Fibroblast of skin of left biceps (primary cell): ENCODE measurements at regions not wholly inside any gene's neighbourhood (a gene's known extent, or its start where the extent isn't known, plus 50 kb on each side); places are given as distances from the start of the nearest gene placed in this dataset.

Experiments
- DNase-seq, 2 experiments: peaks; one replicate each; pipeline ENCODE4 v3.0.0-alpha.2; 2013; ENCODE audit warnings: low read depth in 2 of 2

- no peak for DNase-seq
Measured at GRCh38 chr7:10688544-10688943, 285.1 kb upstream of the PHF14 start.

- DNase-seq = no peak
Measured at GRCh38 chr7:10696064-10696463, 277.6 kb upstream of the PHF14 start.

- DNase-seq = no peak
Measured at GRCh38 chr7:10703059-10703458, 270.6 kb upstream of the PHF14 start.

GRCh38 chr7:10703981-10704380 lies 269.7 kb upstream of the PHF14 start:
- DNase-seq = no peak

GRCh38 chr7:10704653-10705052 lies 269.0 kb upstream of the PHF14 start:
- DNase-seq = no peak

- no peak for DNase-seq
Measured at GRCh38 chr7:10706875-10707493, 266.7 kb upstream of the PHF14 start.

GRCh38 chr7:10707519-10707918 lies 266.2 kb upstream of the PHF14 start:
- no peak for DNase-seq

- no peak for DNase-seq
Measured at GRCh38 chr7:10708447-10708846, 265.2 kb upstream of the PHF14 start.

GRCh38 chr7:10718768-10719167 lies 254.9 kb upstream of the PHF14 start:
- DNase-seq = no peak

GRCh38 chr7:10720042-10720441 lies 253.6 kb upstream of the PHF14 start:
- DNase-seq = no peak

- no peak for DNase-seq
Measured at GRCh38 chr7:10721289-10721688, 252.4 kb upstream of the PHF14 start.

- no peak for DNase-seq
Measured at GRCh38 chr7:10723832-10724231, 249.8 kb upstream of the PHF14 start.

- no peak for DNase-seq
Measured at GRCh38 chr7:10724449-10724848, 249.2 kb upstream of the PHF14 start.

- DNase-seq = no peak
Measured at GRCh38 chr7:10727636-10728035, 246.0 kb upstream of the PHF14 start.

GRCh38 chr7:10731253-10731773 lies 242.4 kb upstream of the PHF14 start:
- DNase-seq = no peak

GRCh38 chr7:10733747-10734146 lies 239.9 kb upstream of the PHF14 start:
- DNase-seq = no peak

- DNase-seq = no peak
Measured at GRCh38 chr7:10734595-10734994, 239.1 kb upstream of the PHF14 start.

GRCh38 chr7:10739401-10739800 lies 234.3 kb upstream of the PHF14 start:
- no peak for DNase-seq

- no peak for DNase-seq
Measured at GRCh38 chr7:10740805-10741204, 232.9 kb upstream of the PHF14 start.

- DNase-seq = no peak
Measured at GRCh38 chr7:10756981-10757380, 216.7 kb upstream of the PHF14 start.

- DNase-seq = no peak
Measured at GRCh38 chr7:10759120-10759519, 214.6 kb upstream of the PHF14 start.

- no peak for DNase-seq
Measured at GRCh38 chr7:10767771-10768170, 205.9 kb upstream of the PHF14 start.

GRCh38 chr7:10770176-10770575 lies 203.5 kb upstream of the PHF14 start:
- no peak for DNase-seq

- DNase-seq = no peak
Measured at GRCh38 chr7:10773430-10773829, 200.2 kb upstream of the PHF14 start.
